Liver (tissue), 3 donors: ENCODE measurements at regions not wholly inside any gene's neighbourhood (a gene's known extent, or its start where the extent isn't known, plus 50 kb on each side); places are given as distances from the start of the nearest gene placed in this dataset.

Experiments used
- CTCF ChIP-seq: fragments of 150-350 bp; IDR thresholded peaks from 2 replicates; pipeline ENCODE4 v1.5.1; 2017; ENCODE audit warnings: improper control_type of control experiment, low read depth, low read length; ENCODE audit not compliant: missing input control
- EGR1 ChIP-seq, 2 donors: IDR thresholded peaks; 2 replicates each; pipeline ENCODE4 v1.6.1; 2016 to 2018; ENCODE audit warnings: antibody characterized with exemption in 2 of 2, low read depth in 2 of 2
- FOXA2 ChIP-seq: IDR thresholded peaks from 2 replicates; pipeline ENCODE4 v1.6.1; 2016; ENCODE audit warnings: antibody characterized with exemption
- GABPA ChIP-seq, 2 donors: IDR thresholded peaks in 1 of 2; conservative IDR thresholded peaks in 1 of 2; 2 replicates each; pipeline ENCODE4 v1.6.1; 2016; ENCODE audit warnings: antibody characterized with exemption in 2 of 2, mild to moderate bottlenecking in 1 of 2, moderate library complexity in 1 of 2
- JUND ChIP-seq, 2 donors: IDR thresholded peaks; 2 replicates each; pipeline ENCODE4 v1.6.1; 2016; ENCODE audit warnings: antibody characterized with exemption in 2 of 2
- MAX ChIP-seq: IDR thresholded peaks from 2 replicates; pipeline ENCODE4 v1.6.1; 2016; ENCODE audit warnings: antibody characterized with exemption
- NR2F2 ChIP-seq: IDR thresholded peaks from 2 replicates; pipeline ENCODE4 v1.6.1; 2016; ENCODE audit warnings: antibody characterized with exemption
- RAD21 ChIP-seq, 2 donors: IDR thresholded peaks; 2 replicates each; pipeline ENCODE4 v1.6.1; 2016; ENCODE audit warnings: antibody characterized with exemption in 2 of 2, mild to moderate bottlenecking in 2 of 2
- REST ChIP-seq: IDR thresholded peaks from 2 replicates; pipeline ENCODE4 v1.6.1; 2016; ENCODE audit warnings: antibody characterized with exemption, mild to moderate bottlenecking
- RXRA ChIP-seq, 2 donors: IDR thresholded peaks; 2 replicates each; pipeline ENCODE4 v1.6.1; 2017 to 2018; ENCODE audit warnings: antibody characterized with exemption in 2 of 2, mild to moderate bottlenecking in 1 of 2
- SP1 ChIP-seq: IDR thresholded peaks from 2 replicates; pipeline ENCODE4 v1.6.1; 2018; ENCODE audit warnings: antibody characterized with exemption, mild to moderate bottlenecking
- TAF1 ChIP-seq: conservative IDR thresholded peaks from 2 replicates; pipeline ENCODE4 v1.6.1; 2016; ENCODE audit warnings: antibody characterized with exemption, mild to moderate bottlenecking
- ZBTB33 ChIP-seq: IDR thresholded peaks from 2 replicates; pipeline ENCODE4 v1.6.1; 2016; ENCODE audit warnings: antibody characterized with exemption
- donor health status: healthy.
- donor health status: healthy.

- TF ChIP-seq CTCF (no peak), REST (no peak), NR2F2 (no peak), EGR1 (IDR thresholded peaks at IDR 0.05; ENCODE audit: low read depth in 2 of 2) (no peak), SP1 (no peak), ZBTB33 (no peak), MAX (no peak), FOXA2 (no peak), RXRA (IDR thresholded peaks at IDR 0.05) (no peak), TAF1 (no peak), JUND (IDR thresholded peaks at IDR 0.05) (no peak), RAD21 (IDR thresholded peaks at IDR 0.05) (no peak), GABPA (IDR thresholded peaks at IDR 0.05 in 1 of 2, conservative IDR thresholded peaks at IDR 0.05 in 1 of 2) (no peak)
Measured at GRCh38 chr4:108536577-108536976, 83.8 kb upstream of the RPL34 start.
